HG02588 (cell line): ENCODE measurements at regions not wholly inside any gene's neighbourhood (a gene's known extent, or its start where the extent isn't known, plus 50 kb on each side); places are given as distances from the start of the nearest gene placed in this dataset.

Experiments
- ATAC-seq: cut with Tn5 transposase; IDR thresholded peaks from one replicate; pipeline ENCODE4 v1.9.1; 2021; ENCODE audit warnings: mild to moderate bottlenecking, moderate library complexity; ENCODE audit not compliant: unreplicated experiment

DNA sequence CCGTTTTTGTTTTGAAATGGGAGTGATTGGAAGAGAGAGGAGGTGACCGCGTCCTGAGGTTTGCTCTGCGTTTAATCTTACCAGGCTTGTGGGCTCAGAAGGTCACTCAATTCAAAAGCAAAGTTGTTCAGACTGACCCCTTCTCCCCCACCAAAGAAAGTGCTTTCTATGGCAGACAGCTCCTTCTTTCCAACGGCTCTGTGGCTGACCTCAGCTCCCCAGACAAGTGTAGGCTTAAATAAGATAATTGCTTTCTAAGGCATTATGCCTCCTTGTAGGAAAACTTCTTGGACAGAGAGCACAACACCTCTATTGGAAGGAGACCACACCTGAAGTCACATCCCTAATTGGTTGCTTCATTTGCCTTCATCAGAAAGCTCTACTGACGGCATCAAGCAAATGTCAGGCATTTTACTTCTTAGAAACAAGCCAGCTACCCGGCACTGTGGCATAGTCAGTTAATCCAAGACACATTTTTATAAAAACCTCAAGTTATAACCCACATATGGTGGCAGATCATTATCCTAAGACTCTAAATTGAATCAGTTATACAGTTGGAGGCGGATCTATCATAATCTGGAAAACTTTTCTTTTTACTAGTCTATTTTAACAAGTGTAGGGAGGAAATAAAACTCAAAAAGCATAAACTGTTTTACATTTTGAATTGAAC lies 94.9 kb downstream of the TMEM174 start:
- ATAC-seq, result no peak

DNA sequence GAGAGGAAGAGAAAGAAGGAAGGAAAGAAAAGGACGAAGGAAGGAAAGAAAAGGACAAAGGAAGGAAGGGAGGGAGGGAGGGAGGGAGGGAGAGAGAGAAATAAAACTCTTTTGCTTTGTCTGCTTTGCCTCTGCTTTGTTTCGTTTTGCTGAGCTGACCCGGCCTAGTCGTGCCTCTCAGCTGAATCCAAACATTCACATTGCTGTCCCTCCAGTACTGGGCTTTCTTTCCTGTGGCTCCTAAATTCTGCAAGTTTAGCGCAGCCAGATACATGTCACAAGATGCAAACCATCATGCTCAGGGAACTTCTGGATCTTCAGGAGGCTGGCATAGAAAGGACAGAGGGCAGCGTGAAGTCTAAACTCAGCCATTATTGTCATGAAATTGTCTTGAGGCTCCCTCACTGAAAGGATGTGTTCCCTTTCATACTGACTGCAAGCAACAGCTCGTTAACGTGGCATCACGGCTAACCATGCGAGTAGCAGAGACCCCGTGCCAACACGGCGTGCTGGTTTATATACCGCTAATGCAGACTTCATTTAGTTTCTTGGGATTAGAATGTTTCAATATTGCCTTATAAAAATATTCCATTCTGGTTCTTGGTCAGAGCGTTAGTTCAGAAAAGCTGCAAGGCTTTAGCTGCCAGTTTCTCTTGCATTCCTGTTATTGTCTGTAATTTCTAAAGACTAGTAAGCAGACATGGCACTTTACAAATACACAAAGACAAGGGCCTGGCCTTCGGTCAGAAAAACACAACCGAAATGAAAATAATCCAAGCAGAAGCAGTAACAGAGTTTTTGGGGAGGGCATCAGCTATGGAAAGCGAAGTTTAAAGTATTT lies 94.2 kb downstream of the TMEM174 start:
- ATAC-seq, result no peak

- ATAC-seq, result no peak
These were observed 93.3 kb downstream of the TMEM174 start for GRCh38 chr5:73266176-73266738.

DNA sequence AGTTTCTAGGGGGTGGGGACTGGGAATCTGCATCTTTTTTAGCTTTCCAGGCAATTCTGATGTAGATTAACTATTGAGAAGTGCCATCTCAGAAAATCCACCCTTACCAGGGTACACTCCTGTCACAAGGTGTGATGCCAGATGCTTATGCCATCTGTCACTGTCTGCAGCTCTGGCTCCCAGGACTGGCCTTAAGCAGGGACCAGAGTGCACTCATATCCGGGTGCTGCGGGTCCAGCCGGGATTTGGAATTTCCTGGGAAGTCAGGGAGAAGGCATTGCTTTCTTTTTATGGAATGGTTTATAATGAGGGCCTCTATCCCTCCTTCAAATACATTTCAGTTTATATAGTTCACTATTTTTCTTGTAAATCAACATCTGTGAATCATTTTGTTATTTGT lies 92.6 kb downstream of the TMEM174 start:
- ATAC-seq, result no peak

DNA sequence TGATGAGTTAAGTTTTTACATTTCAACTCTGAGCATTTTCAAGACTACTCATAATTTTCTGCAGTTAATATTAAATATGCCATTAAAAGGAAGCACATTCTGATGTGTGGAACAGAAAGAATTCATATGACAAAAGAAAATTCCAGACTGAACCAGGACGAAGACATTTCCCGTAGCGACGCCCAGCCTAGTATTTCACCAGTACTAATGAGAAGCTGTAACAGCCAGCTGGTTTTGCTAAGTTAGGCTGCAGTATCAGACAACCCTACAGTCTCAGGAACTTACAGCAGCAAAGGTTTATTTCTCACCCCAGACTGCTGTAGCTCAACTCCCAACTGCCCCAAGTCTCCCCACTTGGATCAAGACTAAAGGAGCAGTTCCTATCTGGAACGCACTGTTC lies 91.6 kb downstream of the TMEM174 start:
- no peak for ATAC-seq

DNA sequence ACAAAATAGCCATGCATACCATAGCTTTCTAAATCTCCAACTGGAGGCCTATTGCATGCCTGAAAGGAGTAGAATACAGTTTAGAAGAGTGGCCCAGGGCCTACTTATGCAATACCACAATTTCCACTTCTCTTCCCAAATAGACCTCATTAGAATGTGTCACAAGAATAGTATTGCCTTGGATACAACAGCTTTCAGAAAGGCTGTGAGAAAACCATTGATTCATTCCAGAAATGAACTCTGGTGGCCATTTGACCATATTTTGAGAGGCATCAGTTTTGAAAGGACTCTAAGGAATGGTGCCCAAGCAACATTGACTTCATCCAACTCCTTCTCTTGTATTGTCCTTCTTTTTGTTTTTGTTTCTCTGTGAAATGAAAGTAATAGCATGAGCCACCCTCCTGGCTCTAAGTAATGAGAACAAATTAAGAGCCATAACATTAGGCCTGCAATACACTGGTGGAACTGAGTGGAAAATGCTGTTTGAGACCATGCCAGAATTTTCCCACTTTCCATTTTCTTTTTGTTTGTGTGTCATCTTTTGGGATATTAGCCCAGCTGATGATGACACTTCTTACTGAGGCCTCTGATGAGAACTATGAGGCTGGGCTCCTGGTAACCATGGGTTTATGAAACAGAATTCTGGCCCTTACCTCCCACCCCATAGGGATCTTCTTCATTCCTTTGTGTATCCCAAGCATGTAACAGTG lies 90.2 kb downstream of the TMEM174 start:
- no peak for ATAC-seq

- ATAC-seq, result no peak
These were observed 83.9 kb downstream of the TMEM174 start for GRCh38 chr5:73256862-73257261.

GRCh38 chr5:73256462-73256861 lies 83.5 kb downstream of the TMEM174 start:
- no peak for ATAC-seq

GRCh38 chr5:73256012-73256411 lies 83.0 kb downstream of the TMEM174 start:
- ATAC-seq, result no peak

DNA sequence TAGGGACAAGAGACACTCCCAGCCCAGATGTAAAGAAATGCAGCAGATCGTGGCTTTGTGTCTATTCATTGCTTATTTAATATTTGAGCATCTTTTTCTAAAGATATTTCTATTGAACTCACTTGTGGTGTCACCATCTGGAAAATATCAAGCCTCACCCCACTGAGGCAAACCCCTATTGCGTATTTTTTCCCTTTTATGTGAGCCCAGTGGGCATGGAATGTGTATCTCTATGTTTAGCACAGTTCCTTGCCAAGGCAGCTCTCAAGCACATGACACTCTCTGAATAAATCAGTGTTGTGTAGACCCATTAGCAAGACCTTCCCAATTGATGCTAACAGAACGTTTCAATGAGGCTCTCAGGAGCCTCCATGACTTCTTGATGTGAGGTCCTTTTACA lies 81.6 kb downstream of the TMEM174 start:
- ATAC-seq, result no peak

DNA sequence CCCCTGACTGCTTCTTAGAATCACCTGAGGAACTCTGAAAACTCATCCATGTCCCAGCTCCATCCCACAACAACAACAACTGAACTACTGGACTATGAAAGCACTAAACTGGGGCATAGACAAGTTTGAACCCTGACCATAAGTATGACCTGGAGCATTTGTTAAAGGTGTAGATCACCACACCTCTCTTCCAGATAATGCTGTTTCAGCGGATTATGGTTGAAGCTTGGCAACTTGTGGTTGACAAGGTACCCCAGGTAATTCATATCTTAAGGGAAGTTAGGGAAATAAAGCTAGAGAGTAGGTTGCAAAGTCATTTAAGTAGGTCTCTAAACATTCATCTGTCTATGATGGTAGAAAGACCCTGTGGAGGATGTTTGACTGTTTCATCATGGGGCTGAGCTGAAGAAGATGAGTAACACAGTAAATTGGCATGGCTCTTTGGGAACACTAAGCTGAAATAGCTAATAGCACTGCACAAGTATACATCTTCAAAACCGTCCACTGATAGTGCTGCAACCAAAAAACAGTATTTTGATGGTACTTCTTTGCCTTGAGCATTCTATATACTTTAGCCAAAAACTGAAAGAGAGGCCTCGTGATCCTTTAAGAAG lies 80.2 kb downstream of the TMEM174 start:
- ATAC-seq, result no peak

DNA sequence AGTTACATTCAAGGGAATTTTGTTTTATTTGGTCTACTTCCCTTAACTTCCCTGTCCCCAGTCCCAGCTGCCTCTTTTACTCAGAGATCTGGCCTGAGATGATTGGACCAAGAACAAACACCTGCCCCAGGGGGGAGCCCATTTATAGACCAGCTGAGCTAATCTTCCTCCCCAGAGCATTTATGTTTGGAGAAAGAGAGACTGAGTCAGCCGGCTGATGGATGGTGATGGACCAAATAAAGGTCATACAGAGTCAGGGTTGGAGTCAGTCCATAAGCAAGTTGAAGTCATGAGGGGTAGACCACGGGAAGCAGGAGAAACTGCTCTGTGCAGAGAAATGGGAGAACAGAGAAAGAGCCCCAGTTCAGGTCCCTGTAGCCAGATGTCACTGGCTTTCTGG lies 77.7 kb downstream of the TMEM174 start:
- ATAC-seq, result no peak

GRCh38 chr5:73242735-73243134 lies 69.7 kb downstream of the TMEM174 start:
- no peak for ATAC-seq

- no peak for ATAC-seq
These were observed 65.9 kb downstream of the TMEM174 start for GRCh38 chr5:73238873-73239272.

GRCh38 chr5:73236541-73237128 lies 63.6 kb downstream of the TMEM174 start:
- no peak for ATAC-seq

DNA sequence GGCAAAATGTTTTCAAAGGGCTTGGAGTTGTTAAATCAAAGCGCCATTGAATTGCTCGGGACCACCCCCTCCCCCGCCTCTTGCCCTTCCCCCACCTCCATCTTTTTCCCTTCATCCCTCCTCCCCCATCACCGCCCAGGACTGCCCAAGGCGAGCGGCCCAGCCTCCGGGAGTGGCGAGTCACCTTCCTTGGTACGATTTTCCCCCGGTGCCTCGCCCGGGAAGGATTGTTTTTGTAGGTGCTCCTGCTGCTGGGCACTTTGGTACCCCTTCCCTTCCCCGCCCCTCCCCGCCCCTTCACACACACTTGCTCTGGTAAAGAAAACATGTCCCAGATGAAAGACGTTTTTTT lies 61.2 kb downstream of the TMEM174 start:
- ATAC-seq, result no peak

DNA sequence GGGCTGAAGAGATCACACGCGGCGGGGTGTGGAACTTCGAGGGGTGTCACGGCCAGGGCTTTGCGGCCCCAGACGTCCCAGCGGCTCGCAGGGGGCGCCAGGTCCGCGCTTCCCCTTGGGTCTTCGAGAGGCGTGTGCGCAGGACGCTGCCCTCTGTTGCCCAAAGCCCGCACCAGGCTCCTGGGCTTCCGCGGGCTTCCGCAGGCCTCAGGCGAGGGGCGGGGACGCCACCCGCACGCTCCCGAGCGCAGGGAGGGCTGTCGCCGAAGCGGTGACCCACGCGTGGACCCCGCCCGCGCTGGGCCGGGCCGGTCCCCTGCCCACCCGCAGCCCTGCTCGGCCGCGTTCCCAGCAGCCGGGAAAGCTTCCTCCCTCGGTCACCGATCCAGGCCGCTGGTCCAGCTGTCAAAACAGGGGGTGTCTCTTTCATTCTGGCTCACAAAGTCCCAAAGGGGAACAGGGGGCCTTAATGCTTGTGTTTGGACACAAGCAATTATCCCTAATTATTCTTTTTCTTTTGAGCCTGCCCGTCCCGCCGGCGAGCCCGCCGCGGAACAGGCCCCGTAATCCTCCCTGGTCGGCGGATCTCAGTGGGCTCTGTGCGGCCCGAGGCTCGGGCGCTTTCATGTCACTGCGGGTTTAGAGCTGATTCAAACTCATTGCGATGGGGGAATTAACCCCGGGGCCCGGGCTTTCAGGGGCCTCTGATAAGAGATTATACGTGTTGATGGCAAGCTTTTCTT lies 60.6 kb downstream of the TMEM174 start:
- ATAC-seq, result no peak

DNA sequence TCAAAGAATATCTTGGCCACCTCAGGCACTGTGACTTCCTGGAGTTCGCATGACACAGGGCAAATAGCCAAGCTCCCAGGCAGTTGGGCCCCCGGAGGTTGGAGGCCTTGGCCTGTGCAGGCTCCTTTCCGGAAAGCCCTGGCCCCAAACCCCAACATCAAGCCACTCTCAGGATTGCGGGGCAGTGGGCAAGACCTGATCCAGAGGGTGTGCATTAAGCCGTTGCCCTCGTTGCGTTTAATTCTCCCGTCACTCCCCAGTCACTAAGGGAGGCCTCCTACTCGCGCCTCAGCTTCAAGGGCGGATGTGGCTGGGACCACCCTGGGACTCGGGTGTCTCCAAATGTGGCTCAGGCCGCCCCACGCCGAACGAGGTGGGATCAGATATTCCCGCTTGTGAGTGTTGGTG lies 60.1 kb downstream of the TMEM174 start:
- no peak for ATAC-seq

- no peak for ATAC-seq
These were observed 59.5 kb downstream of the TMEM174 start for GRCh38 chr5:73232266-73233041.
